ENCODE measurements at regions not wholly inside any gene's neighbourhood (a gene's known extent, or its start where the extent isn't known, plus 50 kb on each side); places are given as distances from the start of the nearest gene placed in this dataset.

GRCh38 chr2:16378031-16378430 is 287.6 kb downstream of the CYRIA start:
- WGBS, 2 experiments (ENCODE audit: extremely low coverage in 1 of 2, insufficient coverage in 1 of 2, insufficient read length in 1 of 2, insufficient replicate concordance in 2 of 2, low coverage in 1 of 2, low lambda C conversion rate in 2 of 2, missing lambda C conversion rate in 1 of 2): 94% methylated on average over 2 of the region's 2 CpGs; no CpG with 5 or more reads in 1 of the 2 experiments
- H3K14ac ChIP-seq (ENCODE audit: insufficient read length): no peak overlapping the region
- no peaks in the 10 kb centered on the region for H3K23me2 ChIP-seq (ENCODE audit: low read depth, low read length)
- H3K4ac ChIP-seq (replicated peaks; ENCODE audit: insufficient read length, low read depth, low read length): no peak overlapping the region
- no peak overlapping the region for H2BK20ac ChIP-seq (ENCODE audit: low read length)
- H4K5ac ChIP-seq (ENCODE audit: insufficient read length, low read depth, low read length): no peak overlapping the region
- H3K27ac ChIP-seq (ENCODE audit: low read depth, low read length): no peak overlapping the region
- no peak overlapping the region for H2BK12ac ChIP-seq (ENCODE audit: low read depth, low read length)
- no peaks in the 10 kb centered on the region for H4K20me1 ChIP-seq (replicated peaks in 1 of 2; ENCODE audit: control insufficient read depth in 1 of 2, insufficient read depth in 2 of 2, low read length in 2 of 2)
- H4K8ac ChIP-seq (ENCODE audit: extremely low read depth, insufficient read depth, low read length): no peak overlapping the region
- no peak overlapping the region for H4K91ac ChIP-seq (replicated peaks; ENCODE audit: insufficient read length, low read length)
- no peaks in the 10 kb centered on the region for H3K79me1 ChIP-seq (ENCODE audit: low read depth, low read length)
- no peaks in the 10 kb centered on the region for H3K79me2 ChIP-seq (ENCODE audit: control insufficient read depth in 1 of 2, insufficient read depth in 2 of 2, low read length in 2 of 2)
- H2AK5ac ChIP-seq (ENCODE audit: low read depth, low read length): no peak overlapping the region
- TF ChIP-seq BCL11A (IDR thresholded peaks at IDR 0.05; ENCODE audit: low read depth in 2 of 2, low read length in 2 of 2): no peak
- no peak for TF ChIP-seq RNF2 (IDR thresholded peaks at IDR 0.05; ENCODE audit: borderline replicate concordance, low read depth, low read length, missing control alignments, poor library complexity, severe bottlenecking)
- H3K18ac ChIP-seq (ENCODE audit: extremely low read depth, low read length): no peak overlapping the region
- no peak overlapping the region for H3K56ac ChIP-seq (replicated peaks; ENCODE audit: insufficient read length, low read depth, low read length)
- ChIA-PET POLR2A (ENCODE audit: partially characterized antibody) (no interaction called here), CTCF (ENCODE audit: partially characterized antibody) (interaction anchor here (0.6 to 1.0 kb wide), 2 partner anchors 10 to 368 kb away, joined by 3 read pairs; no protein-coding TSS in a partner anchor)
- H2BK5ac ChIP-seq (ENCODE audit: low read depth, low read length): no peak overlapping the region
- H3K27me3 ChIP-seq (replicated peaks in 1 of 4; ENCODE audit: control insufficient read depth in 3 of 4, extremely low read depth in 1 of 4, insufficient read depth in 3 of 4, low read length in 3 of 4): no peaks in the 10 kb centered on the region
- no peaks in the 10 kb centered on the region; a peak in 1 of 7 replicates for H3K4me1 ChIP-seq (replicated peaks in 1 of 4; ENCODE audit: control insufficient read depth in 3 of 4, insufficient read depth in 4 of 4, low read length in 3 of 4)
- H3K4me3 ChIP-seq (ENCODE audit: extremely low read depth in 1 of 4, insufficient read depth in 2 of 4, low read depth in 3 of 4, low read length in 4 of 4): no peak overlapping the region
- H3K9me3 ChIP-seq (ENCODE audit: insufficient read depth in 2 of 2, low read depth in 1 of 2, low read length in 1 of 2): no peaks in the 10 kb centered on the region
- H2AFZ ChIP-seq (ENCODE audit: low read length): no peak overlapping the region
- no peak overlapping the region for H2BK120ac ChIP-seq (replicated peaks; ENCODE audit: low read depth, low read length)
- no peak overlapping the region for H3K23ac ChIP-seq (ENCODE audit: insufficient read length)
- H3K9ac ChIP-seq (replicated peaks in 1 of 4; ENCODE audit: extremely low read depth in 1 of 4, low read depth in 3 of 4, low read length in 3 of 4): no peak overlapping the region
- no peak for DNase-seq (ENCODE audit: low read depth in 1 of 2, low spot score in 2 of 2)
- no peak overlapping the region for H3K4me2 ChIP-seq (ENCODE audit: insufficient read depth in 1 of 2, low read depth in 2 of 2, low read length in 2 of 2)
- no peak for FAIRE-seq
- H3K36me3 ChIP-seq (ENCODE audit: control insufficient read depth in 2 of 4, insufficient read depth in 4 of 4, low read length in 3 of 4): no peaks in the 10 kb centered on the region
- no peak overlapping the region for H2BK15ac ChIP-seq (ENCODE audit: low read length)

All from H1 (cell line).